Liver (tissue), 8 donors: ENCODE measurements at regions not wholly inside any gene's neighbourhood (a gene's known extent, or its start where the extent isn't known, plus 50 kb on each side); places are given as distances from the start of the nearest gene placed in this dataset.

ENCODE experiments used
- DNase-seq: peaks from one replicate; pipeline ENCODE4 v3.0.0-alpha.2; 2017; ENCODE audit warnings: low spot score
- H3K27ac ChIP-seq, 2 donors: one replicate each; pipeline ENCODE4 v1.7.0; 2013; ENCODE audit warnings: inconsistent platforms in 2 of 2, low read length in 2 of 2, control low read depth in 1 of 2, low read depth in 1 of 2, mild to moderate bottlenecking in 1 of 2
- H3K27me3 ChIP-seq, 4 donors: one replicate each; pipeline versions ENCODE4 v1.6.1 to v1.7.0; 2013; ENCODE audit warnings: low read length in 3 of 4, inconsistent platforms in 1 of 4, mild to moderate bottlenecking in 1 of 4, moderate library complexity in 1 of 4; ENCODE audit not compliant: control insufficient read depth in 4 of 4, insufficient read depth in 4 of 4
- H3K36me3 ChIP-seq, 4 donors: one replicate each; pipeline versions ENCODE4 v1.6.1 to v1.7.0; 2013; ENCODE audit warnings: low read length in 3 of 4, mild to moderate bottlenecking in 3 of 4, low read depth in 1 of 4, moderate library complexity in 1 of 4; ENCODE audit not compliant: control insufficient read depth in 4 of 4, insufficient read depth in 3 of 4
- H3K4me1 ChIP-seq, 4 donors: one replicate each; pipeline versions ENCODE4 v1.6.1 to v1.7.0; 2013; ENCODE audit warnings: low read length in 3 of 4, mild to moderate bottlenecking in 3 of 4, moderate library complexity in 1 of 4; ENCODE audit not compliant: control insufficient read depth in 4 of 4, insufficient read depth in 4 of 4
- H3K4me3 ChIP-seq, 3 donors: one replicate each; pipeline versions ENCODE4 v1.6.1 to v1.7.0; 2013; ENCODE audit warnings: low read length in 3 of 3, control low read depth in 1 of 3, low read depth in 1 of 3, mild to moderate bottlenecking in 1 of 3
- H3K9ac ChIP-seq, 2 donors: one replicate each; pipeline ENCODE4 v1.7.0; 2013; ENCODE audit warnings: low read length in 2 of 2, mild to moderate bottlenecking in 2 of 2, moderate library complexity in 2 of 2, control low read depth in 1 of 2, low read depth in 1 of 2
- H3K9me3 ChIP-seq, 4 donors: one replicate each; pipeline versions ENCODE4 v1.6.1 to v1.7.0; 2013; ENCODE audit warnings: low read length in 3 of 4; ENCODE audit not compliant: control insufficient read depth in 4 of 4
- EGR1 ChIP-seq, 2 donors: IDR thresholded peaks; 2 replicates each; pipeline ENCODE4 v1.6.1; 2016 to 2018; ENCODE audit warnings: antibody characterized with exemption in 2 of 2, low read depth in 2 of 2
- FOXA1 ChIP-seq: IDR thresholded peaks from 2 replicates; pipeline ENCODE4 v1.6.1; 2016; ENCODE audit warnings: antibody characterized with exemption
- FOXA2 ChIP-seq: IDR thresholded peaks from 2 replicates; pipeline ENCODE4 v1.6.1; 2016; ENCODE audit warnings: antibody characterized with exemption
- GABPA ChIP-seq, 2 donors: IDR thresholded peaks in 1 of 2; conservative IDR thresholded peaks in 1 of 2; 2 replicates each; pipeline ENCODE4 v1.6.1; 2016; ENCODE audit warnings: antibody characterized with exemption in 2 of 2, mild to moderate bottlenecking in 1 of 2, moderate library complexity in 1 of 2
- HNF4A ChIP-seq, 2 donors: conservative IDR thresholded peaks; 2 replicates each; pipeline ENCODE4 v1.6.1; 2016; ENCODE audit warnings: antibody characterized with exemption in 2 of 2, mild to moderate bottlenecking in 2 of 2
- HNF4G ChIP-seq: IDR thresholded peaks from 2 replicates; pipeline ENCODE4 v1.6.1; 2016; ENCODE audit warnings: antibody characterized with exemption
- JUND ChIP-seq, 2 donors: IDR thresholded peaks; 2 replicates each; pipeline ENCODE4 v1.6.1; 2016; ENCODE audit warnings: antibody characterized with exemption in 2 of 2
- NR2F2 ChIP-seq: IDR thresholded peaks from 2 replicates; pipeline ENCODE4 v1.6.1; 2016; ENCODE audit warnings: antibody characterized with exemption
- RAD21 ChIP-seq, 2 donors: IDR thresholded peaks; 2 replicates each; pipeline ENCODE4 v1.6.1; 2016; ENCODE audit warnings: antibody characterized with exemption in 2 of 2, mild to moderate bottlenecking in 2 of 2
- RXRA ChIP-seq, 2 donors: IDR thresholded peaks; 2 replicates each; pipeline ENCODE4 v1.6.1; 2017 to 2018; ENCODE audit warnings: antibody characterized with exemption in 2 of 2, mild to moderate bottlenecking in 1 of 2
- SP1 ChIP-seq: IDR thresholded peaks from 2 replicates; pipeline ENCODE4 v1.6.1; 2018; ENCODE audit warnings: antibody characterized with exemption, mild to moderate bottlenecking
- TAF1 ChIP-seq: conservative IDR thresholded peaks from 2 replicates; pipeline ENCODE4 v1.6.1; 2016; ENCODE audit warnings: antibody characterized with exemption, mild to moderate bottlenecking
- YY1 ChIP-seq: IDR thresholded peaks from 2 replicates; pipeline ENCODE4 v1.6.1; 2016; ENCODE audit warnings: antibody characterized with exemption, mild to moderate bottlenecking
- WGBS: extraction: QIAGEN DNeasy Blood & Tissue Kit; methylation state at CpG from one replicate; pipeline ENCODE4 v1.1.7; 2013; 5-methylcytosine and 5-hydroxymethylcytosine counted together
- TF ChIP-seq, protein P1 (sequence below): IDR thresholded peaks from 2 replicates; pipeline ENCODE4 v1.6.1; 2016; ENCODE audit warnings: antibody characterized with exemption
- TF ChIP-seq, protein P2 (sequence below): IDR thresholded peaks from 2 replicates; pipeline ENCODE4 v1.6.1; 2016; ENCODE audit warnings: antibody characterized with exemption
- TF ChIP-seq, protein P3 (sequence below): IDR thresholded peaks from 2 replicates; pipeline ENCODE4 v1.6.1; 2016; ENCODE audit warnings: antibody characterized with exemption, mild to moderate bottlenecking
- TF ChIP-seq, protein P4 (sequence below): fragments of 150-350 bp; IDR thresholded peaks from 2 replicates; pipeline ENCODE4 v1.5.1; 2017; ENCODE audit warnings: improper control_type of control experiment, low read depth, low read length; ENCODE audit not compliant: missing input control
- TF ChIP-seq, protein P5 (sequence below): IDR thresholded peaks from 2 replicates; pipeline ENCODE4 v1.6.1; 2016; ENCODE audit warnings: antibody characterized with exemption
- donor health status: healthy.
- donor health status: healthy.
- donor health status: healthy.
- donor health status: healthy.
- donor health status: healthy.

DNA sequence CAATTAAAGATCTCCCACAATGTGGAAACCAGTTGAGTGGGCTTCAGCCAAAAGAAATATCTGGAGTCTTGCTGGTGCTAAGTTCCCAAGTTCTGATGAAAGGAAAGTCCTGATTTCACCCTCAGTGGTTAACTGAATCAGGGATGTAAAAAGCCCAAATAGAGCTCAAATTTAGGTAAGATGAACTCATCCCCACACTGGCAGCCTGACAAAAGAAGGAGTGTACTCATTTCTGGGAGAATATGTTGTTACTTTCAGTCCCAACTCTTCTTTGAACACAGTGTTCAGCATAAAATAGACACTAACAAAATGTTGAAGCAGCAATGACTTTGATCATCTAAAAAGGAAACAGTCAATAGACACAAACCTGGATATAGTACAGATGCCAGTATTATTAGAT, 91.7 kb downstream of the CHRM3 start:
- TF ChIP-seq JUND (IDR thresholded peaks at IDR 0.05) = no peak
- no peak for TF ChIP-seq RXRA (IDR thresholded peaks at IDR 0.05)
- TF ChIP-seq HNF4G = no peak
- TF ChIP-seq HNF4A (conservative IDR thresholded peaks at IDR 0.05) = no peak
- TF ChIP-seq TAF1 = no peak
- Histone ChIP-seq H3K36me3 (no peaks in the 10 kb centered on the region), H3K9me3 (peaks cover 0 to 21% (median 8%) of the 10 kb centered on the region in 4 donors), H3K27me3 (no peaks in the 10 kb centered on the region), H3K9ac (no peak overlapping the region), H3K4me1 (no peaks in the 10 kb centered on the region), H3K4me3 (peak overlapping the region in 1 of 3 donors; percentile 11), H3K27ac (no peak overlapping the region)
- DNase-seq = no peak

DNA sequence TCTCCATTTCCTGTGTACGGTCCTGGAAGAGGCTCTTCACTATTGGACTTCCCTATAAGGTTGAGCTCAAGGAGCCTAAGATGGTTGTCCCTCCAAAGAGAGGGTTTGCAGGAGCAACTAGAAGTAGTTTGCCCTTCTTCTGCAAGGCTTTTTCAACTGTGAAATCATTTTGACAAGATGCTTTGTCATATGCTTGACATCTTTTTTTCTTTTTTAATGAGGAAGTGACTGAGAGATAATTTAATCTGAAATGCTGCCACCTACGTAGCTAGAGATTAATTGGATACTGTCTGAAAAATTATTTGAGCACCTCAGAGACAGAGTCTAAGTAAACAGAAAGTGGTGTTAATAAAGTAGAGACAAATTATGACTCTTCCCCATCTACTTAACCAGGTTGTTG, 97.0 kb downstream of the CHRM3 start:
- no peak overlapping the region for H3K9ac ChIP-seq
- no peak overlapping the region for H3K4me3 ChIP-seq
- whole genome bisulfite sequencing = 51% methylated on average over 2 of the region's 2 CpGs
- no peaks in the 10 kb centered on the region for H3K36me3 ChIP-seq
- DNase-seq = no peak
- H3K27me3 ChIP-seq = no peaks in the 10 kb centered on the region
- H3K27ac ChIP-seq = no peak overlapping the region
- H3K9me3 ChIP-seq = peaks cover 0 to 14% (median 5%) of the 10 kb centered on the region in 4 donors
- TF ChIP-seq TAF1 (no peak), JUND (IDR thresholded peaks at IDR 0.05) (no peak), HNF4G (no peak), FOXA1 (no peak), SP1 (no peak), RAD21 (IDR thresholded peaks at IDR 0.05) (no peak), FOXA2 (no peak), YY1 (no peak), HNF4A (conservative IDR thresholded peaks at IDR 0.05) (no peak), RXRA (IDR thresholded peaks at IDR 0.05) (no peak), EGR1 (IDR thresholded peaks at IDR 0.05; ENCODE audit: low read depth in 2 of 2) (no peak), GABPA (IDR thresholded peaks at IDR 0.05 in 1 of 2, conservative IDR thresholded peaks at IDR 0.05 in 1 of 2) (no peak), NR2F2 (no peak)
- TF ChIP-seq, protein P1, sequence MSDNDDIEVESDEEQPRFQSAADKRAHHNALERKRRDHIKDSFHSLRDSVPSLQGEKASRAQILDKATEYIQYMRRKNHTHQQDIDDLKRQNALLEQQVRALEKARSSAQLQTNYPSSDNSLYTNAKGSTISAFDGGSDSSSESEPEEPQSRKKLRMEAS = no peak
- TF ChIP-seq, protein P2, sequence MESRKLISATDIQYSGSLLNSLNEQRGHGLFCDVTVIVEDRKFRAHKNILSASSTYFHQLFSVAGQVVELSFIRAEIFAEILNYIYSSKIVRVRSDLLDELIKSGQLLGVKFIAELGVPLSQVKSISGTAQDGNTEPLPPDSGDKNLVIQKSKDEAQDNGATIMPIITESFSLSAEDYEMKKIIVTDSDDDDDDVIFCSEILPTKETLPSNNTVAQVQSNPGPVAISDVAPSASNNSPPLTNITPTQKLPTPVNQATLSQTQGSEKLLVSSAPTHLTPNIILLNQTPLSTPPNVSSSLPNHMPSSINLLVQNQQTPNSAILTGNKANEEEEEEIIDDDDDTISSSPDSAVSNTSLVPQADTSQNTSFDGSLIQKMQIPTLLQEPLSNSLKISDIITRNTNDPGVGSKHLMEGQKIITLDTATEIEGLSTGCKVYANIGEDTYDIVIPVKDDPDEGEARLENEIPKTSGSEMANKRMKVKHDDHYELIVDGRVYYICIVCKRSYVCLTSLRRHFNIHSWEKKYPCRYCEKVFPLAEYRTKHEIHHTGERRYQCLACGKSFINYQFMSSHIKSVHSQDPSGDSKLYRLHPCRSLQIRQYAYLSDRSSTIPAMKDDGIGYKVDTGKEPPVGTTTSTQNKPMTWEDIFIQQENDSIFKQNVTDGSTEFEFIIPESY = no peak
- TF ChIP-seq, protein P3, sequence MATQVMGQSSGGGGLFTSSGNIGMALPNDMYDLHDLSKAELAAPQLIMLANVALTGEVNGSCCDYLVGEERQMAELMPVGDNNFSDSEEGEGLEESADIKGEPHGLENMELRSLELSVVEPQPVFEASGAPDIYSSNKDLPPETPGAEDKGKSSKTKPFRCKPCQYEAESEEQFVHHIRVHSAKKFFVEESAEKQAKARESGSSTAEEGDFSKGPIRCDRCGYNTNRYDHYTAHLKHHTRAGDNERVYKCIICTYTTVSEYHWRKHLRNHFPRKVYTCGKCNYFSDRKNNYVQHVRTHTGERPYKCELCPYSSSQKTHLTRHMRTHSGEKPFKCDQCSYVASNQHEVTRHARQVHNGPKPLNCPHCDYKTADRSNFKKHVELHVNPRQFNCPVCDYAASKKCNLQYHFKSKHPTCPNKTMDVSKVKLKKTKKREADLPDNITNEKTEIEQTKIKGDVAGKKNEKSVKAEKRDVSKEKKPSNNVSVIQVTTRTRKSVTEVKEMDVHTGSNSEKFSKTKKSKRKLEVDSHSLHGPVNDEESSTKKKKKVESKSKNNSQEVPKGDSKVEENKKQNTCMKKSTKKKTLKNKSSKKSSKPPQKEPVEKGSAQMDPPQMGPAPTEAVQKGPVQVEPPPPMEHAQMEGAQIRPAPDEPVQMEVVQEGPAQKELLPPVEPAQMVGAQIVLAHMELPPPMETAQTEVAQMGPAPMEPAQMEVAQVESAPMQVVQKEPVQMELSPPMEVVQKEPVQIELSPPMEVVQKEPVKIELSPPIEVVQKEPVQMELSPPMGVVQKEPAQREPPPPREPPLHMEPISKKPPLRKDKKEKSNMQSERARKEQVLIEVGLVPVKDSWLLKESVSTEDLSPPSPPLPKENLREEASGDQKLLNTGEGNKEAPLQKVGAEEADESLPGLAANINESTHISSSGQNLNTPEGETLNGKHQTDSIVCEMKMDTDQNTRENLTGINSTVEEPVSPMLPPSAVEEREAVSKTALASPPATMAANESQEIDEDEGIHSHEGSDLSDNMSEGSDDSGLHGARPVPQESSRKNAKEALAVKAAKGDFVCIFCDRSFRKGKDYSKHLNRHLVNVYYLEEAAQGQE = no peak
- TF ChIP-seq, protein P4, sequence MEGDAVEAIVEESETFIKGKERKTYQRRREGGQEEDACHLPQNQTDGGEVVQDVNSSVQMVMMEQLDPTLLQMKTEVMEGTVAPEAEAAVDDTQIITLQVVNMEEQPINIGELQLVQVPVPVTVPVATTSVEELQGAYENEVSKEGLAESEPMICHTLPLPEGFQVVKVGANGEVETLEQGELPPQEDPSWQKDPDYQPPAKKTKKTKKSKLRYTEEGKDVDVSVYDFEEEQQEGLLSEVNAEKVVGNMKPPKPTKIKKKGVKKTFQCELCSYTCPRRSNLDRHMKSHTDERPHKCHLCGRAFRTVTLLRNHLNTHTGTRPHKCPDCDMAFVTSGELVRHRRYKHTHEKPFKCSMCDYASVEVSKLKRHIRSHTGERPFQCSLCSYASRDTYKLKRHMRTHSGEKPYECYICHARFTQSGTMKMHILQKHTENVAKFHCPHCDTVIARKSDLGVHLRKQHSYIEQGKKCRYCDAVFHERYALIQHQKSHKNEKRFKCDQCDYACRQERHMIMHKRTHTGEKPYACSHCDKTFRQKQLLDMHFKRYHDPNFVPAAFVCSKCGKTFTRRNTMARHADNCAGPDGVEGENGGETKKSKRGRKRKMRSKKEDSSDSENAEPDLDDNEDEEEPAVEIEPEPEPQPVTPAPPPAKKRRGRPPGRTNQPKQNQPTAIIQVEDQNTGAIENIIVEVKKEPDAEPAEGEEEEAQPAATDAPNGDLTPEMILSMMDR = no peak
- TF ChIP-seq, protein P5, sequence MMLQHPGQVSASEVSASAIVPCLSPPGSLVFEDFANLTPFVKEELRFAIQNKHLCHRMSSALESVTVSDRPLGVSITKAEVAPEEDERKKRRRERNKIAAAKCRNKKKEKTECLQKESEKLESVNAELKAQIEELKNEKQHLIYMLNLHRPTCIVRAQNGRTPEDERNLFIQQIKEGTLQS = no peak
- H3K4me1 ChIP-seq = no peaks in the 10 kb centered on the region
